Kidney (tissue), 13 donors: ENCODE measurements at regions not wholly inside any gene's neighbourhood (a gene's known extent, or its start where the extent isn't known, plus 50 kb on each side); places are given as distances from the start of the nearest gene placed in this dataset.

Experiments
- DNase-seq, 5 donors: peaks; one replicate each; pipeline ENCODE4 v3.0.0-alpha.2; 2013 to 2020
- FAIRE-seq: peaks from 2 replicates; lab custom pipeline; 2012; peaks lifted over from hg19 to GRCh38; lab: Jason Lieb, UNC
- H3K27ac ChIP-seq, 2 donors: one replicate each; pipeline ENCODE4 v1.7.0; 2013; ENCODE audit warnings: low read depth in 2 of 2, low read length in 2 of 2, inconsistent platforms in 1 of 2
- H3K27me3 ChIP-seq: one replicate; pipeline ENCODE4 v1.7.1; 2013; ENCODE audit warnings: low read length, inconsistent platforms; ENCODE audit not compliant: control insufficient read depth, insufficient read depth
- H3K36me3 ChIP-seq, 3 donors: one replicate each; pipeline versions ENCODE4 v1.7.0 to v1.7.1; 2013; ENCODE audit warnings: low read length in 3 of 3, control low read depth in 1 of 3, inconsistent platforms in 1 of 3; ENCODE audit not compliant: insufficient read depth in 3 of 3, control insufficient read depth in 2 of 3
- H3K4me1 ChIP-seq, 3 donors: one replicate each; pipeline versions ENCODE4 v1.7.0 to v1.7.1; 2013; ENCODE audit warnings: low read length in 3 of 3, inconsistent platforms in 1 of 3, low read depth in 1 of 3; ENCODE audit not compliant: control insufficient read depth in 2 of 3, insufficient read depth in 2 of 3
- H3K4me3 ChIP-seq, 3 donors: one replicate each; pipeline versions ENCODE4 v1.7.0 to v1.8.1; 2013; ENCODE audit warnings: low read length in 3 of 3, control low read depth in 1 of 3, inconsistent platforms in 1 of 3
- H3K9ac ChIP-seq, 3 donors: one replicate each; pipeline versions ENCODE4 v1.7.0 to v1.7.1; 2013; ENCODE audit warnings: low read length in 3 of 3, control low read depth in 1 of 3, inconsistent platforms in 1 of 3
- H3K9me3 ChIP-seq, 3 donors: one replicate each; pipeline versions ENCODE4 v1.7.0 to v1.7.1; 2013; ENCODE audit warnings: low read length in 3 of 3, control low read depth in 1 of 3, inconsistent platforms in 1 of 3; ENCODE audit not compliant: control insufficient read depth in 2 of 3, insufficient read depth in 1 of 3
- CTCF ChIP-seq: IDR thresholded peaks from 3 replicates; pipeline ENCODE4 v1.5.1; 2012; ENCODE audit warnings: mild to moderate bottlenecking, moderate library complexity, borderline replicate concordance; ENCODE audit not compliant: insufficient read depth; ENCODE audit errors: extremely low read depth
- intact Hi-C: fragments of 100-400 bp; cut with DNase I; formaldehyde crosslinking; loops from one replicate; pipeline ENCODE4 v1.11.1; 2022
- donor health status: control.
- donor health status: control.
- donor health status: control.
- donor health status: control.
- donor health status: control.
- donor health status: DM: yes; HTN: yes; CAD: no.
- donor health status: Normal renal cell carcinoma (clear cell type).

- no peaks in the 10 kb centered on the region for H3K27me3 ChIP-seq
- H3K4me1 ChIP-seq: no peaks in the 10 kb centered on the region
- no peaks in the 10 kb centered on the region for H3K36me3 ChIP-seq
- no peak overlapping the region for H3K27ac ChIP-seq
- H3K9me3 ChIP-seq: no peaks in the 10 kb centered on the region
- TF ChIP-seq CTCF: no peak
- H3K9ac ChIP-seq: no peak overlapping the region
- FAIRE-seq: no peak
- intact Hi-C loops: no loop called here
- H3K4me3 ChIP-seq: no peak overlapping the region
- no peak for DNase-seq
Observed at GRCh38 chr6:154682633-154683125, 50.5 kb upstream of the SCAF8 start.
